ENCODE measurements at regions not wholly inside any gene's neighbourhood (a gene's known extent, or its start where the extent isn't known, plus 50 kb on each side); places are given as distances from the start of the nearest gene placed in this dataset.

GRCh38 chr6:40037271-40037670 is 103.0 kb upstream of the MOCS1 start:
- no peak for TF ChIP-seq CTCF (IDR thresholded peaks at IDR 0.05)
- TF ChIP-seq POLR2A (IDR thresholded peaks at IDR 0.05) = no peak
- TF ChIP-seq POLR2AphosphoS5 (IDR thresholded peaks at IDR 0.05) = no peak
